IgD-negative memory B cell (primary cell): ENCODE measurements at regions not wholly inside any gene's neighbourhood (a gene's known extent, or its start where the extent isn't known, plus 50 kb on each side); places are given as distances from the start of the nearest gene placed in this dataset.
"Not testable (repeated sequence)": the region's sequence is repeated elsewhere in the genome, so short reads cannot be mapped to it uniquely, and the experiment has no call there.

Experiments used
- H3K27ac Mint-ChIP-seq, 3 donors: one replicate each; pipeline ENCODE4 v1.8.0; 2020 to 2022; ENCODE audit warnings: mild to moderate bottlenecking in 3 of 3, mixed read lengths in 3 of 3, moderate library complexity in 1 of 3
- H3K27me3 Mint-ChIP-seq: one replicate; pipeline ENCODE4 v1.8.0; 2021; ENCODE audit warnings: mixed read lengths
- H3K36me3 Mint-ChIP-seq: one replicate; pipeline ENCODE4 v1.8.0; 2020; ENCODE audit warnings: mild to moderate bottlenecking, mixed read lengths
- H3K4me1 Mint-ChIP-seq, 3 donors: one replicate each; pipeline ENCODE4 v1.8.0; 2020 to 2022; ENCODE audit warnings: mixed read lengths in 3 of 3, mild to moderate bottlenecking in 1 of 3
- H3K4me3 Mint-ChIP-seq, 4 donors: one replicate each; pipeline ENCODE4 v1.8.0; 2020 to 2022; ENCODE audit warnings: mild to moderate bottlenecking in 4 of 4, mixed read lengths in 4 of 4, moderate library complexity in 3 of 4
- H3K9me3 Mint-ChIP-seq, 3 donors: one replicate each; pipeline ENCODE4 v1.8.0; 2020 to 2021; ENCODE audit warnings: mixed read lengths in 3 of 3, mild to moderate bottlenecking in 1 of 3

DNA sequence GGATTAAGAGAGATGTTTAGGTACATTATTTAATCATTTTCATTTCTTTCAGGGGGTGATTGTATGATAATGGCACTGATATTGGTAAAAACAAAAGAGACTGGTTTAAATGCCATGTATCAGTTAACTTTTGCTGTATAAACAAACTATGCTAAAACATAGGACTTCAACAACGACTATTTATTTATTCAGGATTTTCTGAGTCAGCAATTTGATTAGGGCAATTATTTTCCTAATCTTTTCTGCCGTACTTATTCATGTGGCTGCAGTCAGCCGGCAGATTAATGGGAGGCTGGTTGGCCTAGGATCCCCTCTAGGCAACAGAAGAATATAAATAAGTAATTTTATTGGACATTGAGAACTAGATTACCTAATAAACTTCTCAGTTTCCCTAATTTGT lies 661.7 kb upstream of the RAG2 start:
- Mint-ChIP-seq H3K27ac (no peak overlapping the region), H3K27me3 (no peaks in the 10 kb centered on the region), H3K4me1 (no peaks in the 10 kb centered on the region), H3K36me3 (no peaks in the 10 kb centered on the region), H3K9me3 (peaks cover 2 to 7% (median 6%) of the 10 kb centered on the region in 3 donors), H3K4me3 (no peak overlapping the region)

DNA sequence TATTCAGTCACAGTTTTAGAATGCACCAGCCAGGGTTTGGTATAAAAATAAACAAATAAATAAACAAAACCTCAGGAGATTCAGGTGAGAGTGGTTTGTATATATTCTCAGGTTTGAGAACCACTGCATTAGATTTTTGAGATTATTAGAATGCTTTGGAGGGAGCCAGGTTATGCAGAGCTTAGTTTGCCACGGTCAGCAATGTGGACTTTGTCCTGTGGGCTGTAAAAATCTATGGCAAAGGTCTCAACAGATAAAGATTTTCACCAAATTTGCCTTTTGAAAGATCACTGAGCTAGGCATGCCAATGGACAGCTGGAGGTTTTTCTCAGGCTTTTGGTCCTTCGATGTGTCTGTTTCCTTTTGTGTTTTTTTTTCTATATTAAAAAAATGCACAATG lies 650.1 kb upstream of the RAG2 start:
- no peaks in the 10 kb centered on the region for H3K27me3 Mint-ChIP-seq
- no peaks in the 10 kb centered on the region for H3K36me3 Mint-ChIP-seq

DNA sequence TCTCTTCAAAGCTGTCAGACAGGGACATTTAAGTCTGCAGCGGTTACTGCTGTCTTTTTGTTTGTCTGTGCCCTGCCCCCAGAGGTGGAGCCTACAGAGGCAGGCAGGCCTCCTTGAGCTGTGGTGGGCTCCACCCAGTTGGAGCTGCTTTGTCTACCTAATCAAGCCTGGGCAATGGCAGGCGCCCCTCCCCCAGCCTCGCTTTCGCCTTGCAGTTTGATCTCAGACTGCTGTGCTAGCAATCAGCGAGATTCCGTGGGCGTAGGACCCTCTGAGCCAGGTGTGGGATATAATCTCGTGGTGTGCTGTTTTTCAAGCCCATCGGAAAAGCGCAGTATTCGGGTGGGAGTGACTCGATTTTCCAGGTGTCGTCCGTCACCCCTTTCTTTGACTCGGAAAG lies 648.1 kb upstream of the RAG2 start:
- H3K27ac Mint-ChIP-seq, H3K4me1 Mint-ChIP-seq, H3K27me3 Mint-ChIP-seq, H3K36me3 Mint-ChIP-seq: not testable (repeated sequence)
- peaks cover 0 to 11% (median 2%) of the 10 kb centered on the region in 3 donors for H3K9me3 Mint-ChIP-seq
- H3K4me3 Mint-ChIP-seq, result peak overlapping the region in 1 of 4 donors; percentile 52

More for the DNA sequence above, 650.1 kb upstream of the RAG2 start:
- Mint-ChIP-seq H3K4me3 (no peak overlapping the region), H3K4me1 (no peaks in the 10 kb centered on the region), H3K27ac (no peak overlapping the region), H3K9me3 (peaks cover 0 to 11% (median 2%) of the 10 kb centered on the region in 3 donors)

DNA sequence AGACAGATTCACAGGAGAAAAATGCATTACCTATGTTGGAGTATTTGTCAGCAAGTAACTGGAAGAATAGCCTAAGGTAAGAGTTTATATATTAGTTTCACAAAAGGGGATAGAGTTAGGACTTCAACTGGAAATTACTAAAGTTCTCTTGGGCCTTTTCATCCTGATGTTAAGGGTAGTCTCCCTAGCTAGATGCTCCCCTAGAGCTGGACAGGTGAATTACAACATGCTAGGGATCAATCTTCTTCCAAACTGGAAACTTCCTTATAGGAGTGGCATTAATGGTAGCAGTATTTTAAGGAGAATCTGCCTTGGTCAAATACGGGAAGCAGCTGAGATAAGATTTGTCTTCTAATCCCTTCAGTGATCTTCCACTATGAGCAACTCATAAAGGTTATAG lies 632.8 kb upstream of the RAG2 start:
- no peaks in the 10 kb centered on the region for H3K27me3 Mint-ChIP-seq
- peaks cover 0 to 16% (median 1%) of the 10 kb centered on the region in 3 donors for H3K9me3 Mint-ChIP-seq

DNA sequence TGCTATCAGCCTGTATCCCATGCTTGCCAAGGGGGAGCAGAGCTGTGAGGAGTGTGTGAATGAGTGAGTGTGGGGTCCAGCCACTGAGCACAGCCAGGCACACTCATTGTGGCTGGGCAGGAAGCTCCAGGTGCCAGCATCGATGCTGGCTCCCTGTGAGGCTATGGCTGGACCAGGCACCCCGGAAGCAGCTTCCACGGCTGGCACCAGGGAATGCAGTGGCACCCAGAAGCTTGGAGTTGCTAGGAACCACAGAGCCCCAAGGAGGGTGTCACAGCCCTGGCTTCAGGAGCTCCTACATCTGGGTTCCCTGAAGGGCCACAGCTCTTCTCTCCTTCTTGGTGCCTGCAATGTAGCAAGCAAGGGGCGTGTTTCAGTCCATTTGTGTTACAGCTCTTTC lies 625.9 kb upstream of the RAG2 start:
- H3K36me3 Mint-ChIP-seq, result no peaks in the 10 kb centered on the region
- H3K27me3 Mint-ChIP-seq, result no peaks in the 10 kb centered on the region
- H3K4me1 Mint-ChIP-seq, result no peaks in the 10 kb centered on the region
- H3K27ac Mint-ChIP-seq, result no peak overlapping the region
- H3K9me3 Mint-ChIP-seq, result peaks cover 0 to 18% (median 3%) of the 10 kb centered on the region in 3 donors
- no peak overlapping the region for H3K4me3 Mint-ChIP-seq

More for the DNA sequence above, 632.8 kb upstream of the RAG2 start:
- Mint-ChIP-seq H3K4me3 (no peak overlapping the region), H3K4me1 (peaks cover 0 to 1% (median 0%) of the 10 kb centered on the region in 3 donors), H3K36me3 (peaks cover 2% of the 10 kb centered on the region), H3K27ac (no peak overlapping the region)

DNA sequence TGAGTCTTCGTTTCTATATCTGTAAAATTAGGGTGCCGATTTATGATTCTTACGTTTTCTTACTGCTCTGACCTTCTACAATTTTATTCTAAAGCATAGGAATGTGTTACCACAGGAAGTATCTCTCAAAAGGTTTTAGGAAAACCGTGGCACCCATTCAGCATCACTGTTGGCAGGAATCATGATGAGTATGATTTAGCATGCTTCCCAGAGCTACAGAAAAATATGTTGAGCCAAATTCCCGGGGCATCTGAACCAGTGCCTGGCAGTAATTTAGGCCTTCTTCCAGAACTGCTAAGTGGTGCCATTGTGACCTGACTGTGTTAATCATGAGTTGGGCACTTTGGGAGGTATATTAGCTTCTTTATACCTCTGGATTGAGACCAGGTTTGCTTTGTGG lies 605.0 kb upstream of the RAG2 start:
- H3K4me3 Mint-ChIP-seq, result no peak overlapping the region

DNA sequence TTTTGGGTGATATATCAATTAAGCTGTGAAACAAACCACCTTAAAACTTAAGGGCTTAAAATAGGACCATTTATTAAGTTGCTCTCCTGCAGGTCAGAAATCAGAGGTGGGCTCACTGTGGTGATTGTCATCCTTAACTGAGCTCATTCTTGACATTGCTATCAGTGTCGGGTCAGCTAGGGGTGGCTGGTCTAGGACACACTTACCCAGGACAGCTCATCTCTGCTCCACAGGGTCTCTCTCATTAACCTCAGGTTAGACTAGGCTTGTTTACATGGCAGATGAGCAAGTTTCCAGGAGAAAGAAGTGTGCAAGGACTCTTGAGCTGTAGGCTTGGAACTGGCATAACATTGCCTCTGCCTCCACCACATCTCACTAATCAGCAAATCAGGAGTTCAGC lies 601.0 kb upstream of the RAG2 start:
- no peaks in the 10 kb centered on the region for H3K27me3 Mint-ChIP-seq
- no peaks in the 10 kb centered on the region for H3K36me3 Mint-ChIP-seq
- H3K4me1 Mint-ChIP-seq, result no peaks in the 10 kb centered on the region
- H3K27ac Mint-ChIP-seq, result no peak overlapping the region
- H3K9me3 Mint-ChIP-seq, result peaks cover 0 to 9% (median 4%) of the 10 kb centered on the region in 3 donors
- no peak overlapping the region for H3K4me3 Mint-ChIP-seq

More for the DNA sequence above, 605.0 kb upstream of the RAG2 start:
- H3K27ac Mint-ChIP-seq, result no peak overlapping the region
- H3K9me3 Mint-ChIP-seq, result peaks cover 1 to 9% (median 7%) of the 10 kb centered on the region in 3 donors
- H3K4me1 Mint-ChIP-seq, result no peaks in the 10 kb centered on the region
- H3K36me3 Mint-ChIP-seq, result no peaks in the 10 kb centered on the region
- no peaks in the 10 kb centered on the region for H3K27me3 Mint-ChIP-seq

DNA sequence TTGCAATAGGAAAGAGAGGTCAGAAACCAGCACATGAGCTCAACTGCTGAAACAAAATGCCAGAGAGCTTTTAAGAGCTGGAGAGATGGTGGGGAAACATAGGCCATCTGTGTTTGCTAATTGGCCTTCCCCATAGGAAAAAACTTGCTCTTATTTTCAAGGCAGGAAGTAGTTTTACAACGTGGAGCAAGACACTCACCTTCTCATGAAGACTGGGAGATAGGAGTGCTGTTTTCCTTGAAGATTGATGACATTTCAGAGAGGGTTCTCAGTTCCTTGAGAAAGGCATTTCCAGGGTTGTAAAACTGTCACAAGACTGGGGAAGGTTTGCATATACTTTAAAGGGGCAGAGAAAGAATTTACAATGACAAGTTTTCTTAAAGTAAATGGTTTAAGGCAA lies 586.3 kb upstream of the RAG2 start:
- Mint-ChIP-seq H3K4me1 (no peaks in the 10 kb centered on the region), H3K9me3 (peaks cover 3 to 4% (median 3%) of the 10 kb centered on the region in 3 donors), H3K27me3 (no peaks in the 10 kb centered on the region), H3K36me3 (peaks cover 2% of the 10 kb centered on the region), H3K4me3 (no peak overlapping the region), H3K27ac (no peak overlapping the region)

DNA sequence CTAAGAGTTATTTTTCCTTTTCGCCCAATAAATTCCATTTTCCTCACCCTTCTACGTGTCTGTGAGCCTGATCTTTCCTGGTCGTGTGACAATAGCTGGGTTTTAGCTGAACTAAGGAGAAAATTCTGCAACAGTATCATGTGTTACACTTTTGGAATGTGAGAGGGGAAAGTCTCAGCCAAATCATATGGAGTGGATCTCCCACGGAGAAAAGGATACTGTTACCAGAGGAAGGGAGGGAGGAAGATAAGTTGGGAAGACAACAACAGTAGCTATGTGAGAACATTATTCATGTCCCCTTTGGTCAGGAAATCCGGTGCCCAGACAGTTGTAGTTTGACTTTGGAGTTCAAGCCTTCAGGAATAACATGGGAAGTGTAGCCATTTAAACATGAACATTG lies 584.0 kb upstream of the RAG2 start:
- H3K9me3 Mint-ChIP-seq, result peaks cover 3 to 4% (median 3%) of the 10 kb centered on the region in 3 donors
- H3K27me3 Mint-ChIP-seq, result no peaks in the 10 kb centered on the region
- H3K36me3 Mint-ChIP-seq, result peaks cover 2% of the 10 kb centered on the region
- H3K27ac Mint-ChIP-seq, result no peak overlapping the region
- H3K4me1 Mint-ChIP-seq, result no peaks in the 10 kb centered on the region
- no peak overlapping the region for H3K4me3 Mint-ChIP-seq

DNA sequence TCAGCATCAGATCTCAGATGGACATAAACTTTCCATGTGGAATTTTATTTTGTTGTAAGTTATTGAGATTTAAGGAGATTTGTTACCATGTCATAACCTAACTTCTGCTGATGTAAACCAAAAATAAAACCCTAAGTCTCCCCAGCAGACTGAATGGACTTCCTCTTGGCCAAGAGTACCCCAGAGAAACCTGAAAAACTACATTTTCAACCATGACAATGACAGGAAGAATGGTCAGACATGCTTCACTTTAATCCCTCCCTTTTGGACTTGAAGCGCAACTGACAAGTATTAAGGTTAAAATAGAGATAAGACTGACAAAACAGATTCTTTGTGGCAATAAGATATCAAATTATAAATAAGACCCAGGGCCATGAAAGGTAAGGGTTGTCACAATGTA lies 579.7 kb upstream of the RAG2 start:
- Mint-ChIP-seq H3K4me1 (no peaks in the 10 kb centered on the region), H3K36me3 (no peaks in the 10 kb centered on the region), H3K27me3 (no peaks in the 10 kb centered on the region), H3K27ac (no peak overlapping the region), H3K9me3 (peaks cover 2 to 4% (median 3%) of the 10 kb centered on the region in 3 donors), H3K4me3 (no peak overlapping the region)

DNA sequence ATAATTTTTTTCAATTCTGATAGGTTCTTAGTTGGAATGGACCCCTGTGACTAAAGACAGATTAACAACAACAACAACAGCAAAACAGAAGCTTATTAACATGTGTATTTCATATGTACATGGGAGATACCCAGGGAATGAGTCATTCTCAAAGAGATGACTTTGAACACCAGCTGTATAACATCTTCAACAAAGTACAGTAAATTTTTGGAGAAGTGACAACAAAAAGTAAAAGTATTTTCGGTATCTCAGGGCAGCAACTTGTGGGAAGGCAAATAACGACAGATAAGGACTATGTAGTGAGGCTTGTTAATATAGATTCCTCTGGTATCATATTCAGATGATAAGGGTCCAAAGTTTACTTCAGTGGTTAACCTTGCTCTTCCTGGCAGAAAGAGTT lies 573.4 kb upstream of the RAG2 start:
- Mint-ChIP-seq H3K27me3 (no peaks in the 10 kb centered on the region), H3K27ac (no peak overlapping the region), H3K9me3 (peaks cover 0 to 3% (median 0%) of the 10 kb centered on the region in 3 donors), H3K4me1 (no peaks in the 10 kb centered on the region), H3K4me3 (no peak overlapping the region), H3K36me3 (no peaks in the 10 kb centered on the region)

DNA sequence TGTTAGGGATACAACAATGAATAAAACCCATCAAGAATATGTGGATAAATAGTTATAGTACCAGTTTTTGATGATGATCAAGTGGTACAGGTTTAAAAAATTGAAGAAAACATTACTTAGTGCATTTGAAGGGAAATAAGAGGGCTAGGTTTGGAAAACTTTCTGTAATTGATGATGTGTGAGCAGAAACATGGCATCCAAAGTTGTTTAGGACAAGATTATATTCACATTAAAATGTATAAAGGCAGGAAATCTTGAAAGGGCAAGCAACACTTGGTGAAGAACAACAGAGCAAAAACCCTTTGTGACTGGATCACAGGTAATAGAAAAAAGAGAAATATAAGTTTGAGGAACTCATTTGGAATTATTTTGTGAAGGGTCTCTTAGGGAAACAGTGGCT lies 572.3 kb upstream of the RAG2 start:
- Mint-ChIP-seq H3K9me3 (peaks cover 0 to 3% (median 0%) of the 10 kb centered on the region in 3 donors), H3K27ac (no peak overlapping the region), H3K4me1 (no peaks in the 10 kb centered on the region), H3K4me3 (no peak overlapping the region), H3K36me3 (no peaks in the 10 kb centered on the region), H3K27me3 (no peaks in the 10 kb centered on the region)

DNA sequence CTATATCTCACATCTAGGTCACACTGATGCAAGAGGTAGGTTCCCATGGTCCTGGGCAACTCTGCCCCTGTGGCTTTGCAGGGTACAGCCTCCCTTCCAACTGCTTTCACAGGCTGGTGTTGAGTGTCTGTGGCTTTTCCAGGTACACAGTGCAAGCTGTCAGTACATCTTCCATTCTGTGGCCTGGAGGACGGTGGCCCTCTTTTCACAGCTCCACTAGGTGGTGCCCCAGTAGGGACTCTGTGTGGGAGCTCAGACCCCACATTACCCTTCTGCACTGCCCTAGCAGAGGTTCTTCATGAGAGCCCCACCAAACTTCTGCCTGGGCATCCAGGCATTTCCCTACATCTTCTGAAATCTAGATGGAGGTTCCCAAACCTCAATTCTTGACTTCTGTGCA lies 547.4 kb upstream of the RAG2 start:
- H3K4me3 Mint-ChIP-seq, H3K4me1 Mint-ChIP-seq, H3K27me3 Mint-ChIP-seq, H3K27ac Mint-ChIP-seq, H3K36me3 Mint-ChIP-seq: not testable (repeated sequence)
- peaks cover 6 to 14% (median 6%) of the 10 kb centered on the region in 3 donors for H3K9me3 Mint-ChIP-seq

DNA sequence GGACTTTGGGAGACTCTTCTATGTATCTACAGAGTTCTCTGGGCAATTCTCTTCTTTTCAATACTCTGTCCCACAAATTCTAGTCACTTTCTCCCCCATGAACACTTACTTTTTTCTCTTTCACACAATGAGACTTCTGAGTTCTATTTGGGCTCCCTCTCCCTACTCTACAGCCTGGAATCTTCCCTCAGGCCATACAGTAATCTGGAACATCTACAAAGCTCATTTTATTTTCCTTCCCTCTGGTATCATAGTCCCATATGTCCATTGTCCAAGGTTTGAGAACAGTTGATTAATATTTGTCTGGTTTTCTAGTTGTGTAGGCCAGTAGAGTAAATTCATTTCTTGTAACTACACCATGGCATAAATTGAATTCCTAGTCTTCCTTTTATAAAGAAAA lies 544.6 kb upstream of the RAG2 start:
- Mint-ChIP-seq H3K36me3 (no peaks in the 10 kb centered on the region), H3K27me3 (no peaks in the 10 kb centered on the region)

DNA sequence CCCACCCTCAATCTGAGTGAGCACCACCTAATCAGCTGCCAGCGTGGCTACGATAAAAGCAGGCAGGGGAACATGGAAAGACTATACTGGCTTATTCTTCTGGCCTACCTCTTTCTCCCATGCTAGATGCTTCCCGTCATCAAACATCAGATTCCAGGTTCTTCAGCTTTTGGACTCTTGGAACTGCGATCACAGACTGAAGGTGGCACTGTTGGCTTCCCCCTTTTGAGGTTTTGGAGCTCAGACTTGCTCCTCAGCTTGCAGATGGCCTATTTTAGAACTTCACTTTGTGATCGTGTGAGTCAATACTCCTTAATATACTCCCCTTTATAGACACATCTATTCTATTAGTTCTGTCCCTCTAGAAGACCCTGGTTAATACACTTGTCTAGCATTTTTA lies 543.7 kb upstream of the RAG2 start:
- H3K27ac Mint-ChIP-seq, result no peak overlapping the region
- H3K4me3 Mint-ChIP-seq, result no peak overlapping the region
- no peaks in the 10 kb centered on the region for H3K27me3 Mint-ChIP-seq
- H3K36me3 Mint-ChIP-seq, result no peaks in the 10 kb centered on the region
- H3K4me1 Mint-ChIP-seq, result no peaks in the 10 kb centered on the region
- H3K9me3 Mint-ChIP-seq, result peaks cover 6 to 10% (median 6%) of the 10 kb centered on the region in 3 donors

More for the DNA sequence above, 544.6 kb upstream of the RAG2 start:
- Mint-ChIP-seq H3K4me1 (no peaks in the 10 kb centered on the region), H3K9me3 (peaks cover 6 to 10% (median 6%) of the 10 kb centered on the region in 3 donors), H3K27ac (no peak overlapping the region), H3K4me3 (no peak overlapping the region)

DNA sequence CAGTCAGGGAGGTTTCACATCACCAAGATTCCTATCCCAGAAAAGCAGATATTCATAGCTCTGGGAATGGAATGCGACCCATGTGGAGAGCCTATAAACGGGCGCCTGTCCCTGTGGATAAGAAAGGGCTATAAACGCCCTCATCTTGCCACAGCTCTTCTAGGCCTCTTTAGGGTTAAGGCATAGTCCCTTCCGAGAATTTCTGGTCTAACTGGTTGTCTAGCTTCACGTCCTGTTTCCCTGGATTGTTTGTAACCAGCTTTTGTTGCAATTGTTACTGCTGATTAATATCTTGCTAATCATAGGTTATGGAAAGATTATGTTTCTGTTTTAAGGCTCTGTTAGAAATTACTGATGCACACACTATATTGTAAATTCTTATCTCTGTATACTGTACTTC lies 537.6 kb upstream of the RAG2 start:
- not testable (repeated sequence) for H3K36me3 Mint-ChIP-seq, H3K4me3 Mint-ChIP-seq, H3K27ac Mint-ChIP-seq, H3K27me3 Mint-ChIP-seq, H3K4me1 Mint-ChIP-seq
- H3K9me3 Mint-ChIP-seq, result peaks cover 10 to 13% (median 11%) of the 10 kb centered on the region in 3 donors

DNA sequence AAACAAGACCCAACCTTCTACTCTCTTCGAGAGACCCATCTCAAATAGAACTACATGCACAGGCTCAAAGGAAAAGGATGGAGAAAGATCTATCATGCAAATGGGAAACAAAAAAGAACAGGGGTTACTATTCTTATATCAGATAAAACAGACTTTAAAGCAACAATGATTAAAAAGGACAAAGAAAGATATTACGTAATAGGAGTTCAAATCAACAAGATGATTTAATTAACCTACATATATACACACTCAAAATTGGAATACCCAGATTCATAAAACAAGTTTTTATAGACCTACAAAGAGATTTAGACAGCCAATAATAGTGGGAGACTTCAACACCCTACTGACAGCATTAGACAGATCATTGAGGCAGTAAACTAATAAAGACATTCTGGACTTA lies 536.6 kb upstream of the RAG2 start:
- Mint-ChIP-seq H3K27me3 (no peaks in the 10 kb centered on the region), H3K36me3 (no peaks in the 10 kb centered on the region), H3K9me3 (peaks cover 10 to 14% (median 10%) of the 10 kb centered on the region in 3 donors), H3K4me3 (no peak overlapping the region), H3K4me1 (no peaks in the 10 kb centered on the region), H3K27ac (no peak overlapping the region)
